Testis (tissue), 2 donors: ENCODE measurements at regions not wholly inside any gene's neighbourhood (a gene's known extent, or its start where the extent isn't known, plus 50 kb on each side); places are given as distances from the start of the nearest gene placed in this dataset.

Experiments used
- DNase-seq: peaks from one replicate; pipeline ENCODE4 v3.0.0-alpha.2; 2019
- H3K27ac ChIP-seq, 2 donors: fragments of 200-600 bp; sonication (generic); one replicate each; pipeline ENCODE4 v1.5.1; 2019
- H3K27me3 ChIP-seq: fragments of 200-600 bp; sonication (generic); one replicate; pipeline ENCODE4 v1.5.1; 2019
- H3K36me3 ChIP-seq: fragments of 200-600 bp; sonication (generic); one replicate; pipeline ENCODE4 v1.5.1; 2017; ENCODE audit warnings: low read depth; ENCODE audit errors: missing control alignments
- H3K4me1 ChIP-seq: fragments of 200-600 bp; sonication (generic); one replicate; pipeline ENCODE4 v1.5.1; 2019
- H3K4me3 ChIP-seq, 2 donors: fragments of 200-600 bp; sonication (generic); one replicate each; pipeline ENCODE4 v1.5.1; 2017 to 2019
- H3K9me3 ChIP-seq: fragments of 200-600 bp; sonication (generic); one replicate; pipeline ENCODE4 v1.5.1; 2017
- CTCF ChIP-seq, 3 experiments: fragments of 450-650 bp in 2 of 3; fragments of 200-600 bp in 1 of 3; sonication (generic) in 1 of 3; IDR thresholded peaks; one replicate each; pipeline ENCODE4 v1.5.1; 2016 to 2019; ENCODE audit warnings: antibody characterized with exemption in 3 of 3, mild to moderate bottlenecking in 2 of 3, moderate library complexity in 1 of 3
- POLR2A ChIP-seq: fragments of 450-650 bp; IDR thresholded peaks from one replicate; pipeline ENCODE4 v1.6.1; 2017; ENCODE audit warnings: antibody characterized with exemption, mild to moderate bottlenecking, moderate library complexity
- whole genome bisulfite sequencing, 2 donors: methylation state at CpG; one replicate each; pipeline ENCODE4 v1.1.5; 2018; 5-methylcytosine and 5-hydroxymethylcytosine counted together
- intact Hi-C: fragments of 100-400 bp; cut with DNase I; formaldehyde crosslinking; loops from one replicate; pipeline ENCODE4 v1.15.1; 2023; ENCODE audit warnings: low total_unique reads

DNA sequence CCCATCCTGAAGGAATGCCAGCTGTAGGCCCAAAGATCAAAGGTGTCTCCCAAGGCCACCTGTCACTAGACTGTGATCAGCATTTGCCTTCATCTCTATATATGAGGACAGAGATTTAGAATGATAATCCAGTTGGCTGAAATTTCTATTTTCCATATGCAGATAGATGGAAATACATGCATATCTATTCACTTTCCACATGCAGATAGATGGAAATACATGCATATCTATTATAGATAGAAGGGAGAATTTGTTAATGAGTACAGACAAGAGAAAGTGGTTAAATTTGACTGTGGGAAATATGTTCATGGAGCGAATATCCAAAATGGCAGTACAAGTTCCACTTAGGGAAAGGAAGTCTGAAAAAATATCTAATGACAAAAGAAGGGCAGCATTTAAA, 762.2 kb downstream of the NLGN4Y start:
- no peaks in the 10 kb centered on the region for H3K27me3 ChIP-seq
- TF ChIP-seq POLR2A, result no peak
- TF ChIP-seq CTCF (IDR thresholded peaks at IDR 0.05), result no peak

DNA sequence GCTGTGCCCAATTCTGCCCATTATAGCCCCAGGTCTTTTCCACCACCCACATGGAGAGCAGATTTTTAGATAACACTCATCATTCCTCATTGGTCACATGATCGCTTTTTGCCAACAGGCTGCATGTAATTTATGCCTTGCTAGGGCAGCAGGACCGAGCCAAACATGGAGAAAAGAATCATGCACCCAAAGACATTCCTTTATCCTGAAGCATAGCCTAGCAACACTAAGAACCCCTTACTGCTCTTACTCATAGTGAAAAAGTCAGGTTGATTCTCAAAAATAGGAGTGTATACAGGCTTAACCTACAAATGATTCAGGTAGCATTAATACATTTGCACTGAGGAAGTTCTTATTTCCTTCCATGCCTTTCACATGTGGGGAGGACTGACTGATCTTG, 765.5 kb downstream of the NLGN4Y start:
- intact Hi-C loops, result no loop called here
- H3K27me3 ChIP-seq, result no peaks in the 10 kb centered on the region
- H3K4me3 ChIP-seq, result no peak overlapping the region
- H3K36me3 ChIP-seq, result no peaks in the 10 kb centered on the region
- 78% methylated on average over 2 of the region's 2 CpGs; no CpG with 5 or more reads in 1 of the 2 donors for WGBS, 2 donors
- H3K4me1 ChIP-seq, result no peaks in the 10 kb centered on the region
- H3K27ac ChIP-seq, result no peak overlapping the region
- TF ChIP-seq POLR2A (no peak), CTCF (IDR thresholded peaks at IDR 0.05) (no peak)
- no peaks in the 10 kb centered on the region for H3K9me3 ChIP-seq
- DNase-seq, result no peak

More for the DNA sequence above, 762.2 kb downstream of the NLGN4Y start:
- Histone ChIP-seq H3K27ac (no peak overlapping the region), H3K4me3 (no peak overlapping the region), H3K9me3 (no peaks in the 10 kb centered on the region), H3K36me3 (no peaks in the 10 kb centered on the region), H3K4me1 (no peaks in the 10 kb centered on the region)
- WGBS, 2 donors, result 88 to 100% methylated on average over 1 of the region's 1 CpG
- DNase-seq, result no peak
- intact Hi-C loops, result no loop called here

DNA sequence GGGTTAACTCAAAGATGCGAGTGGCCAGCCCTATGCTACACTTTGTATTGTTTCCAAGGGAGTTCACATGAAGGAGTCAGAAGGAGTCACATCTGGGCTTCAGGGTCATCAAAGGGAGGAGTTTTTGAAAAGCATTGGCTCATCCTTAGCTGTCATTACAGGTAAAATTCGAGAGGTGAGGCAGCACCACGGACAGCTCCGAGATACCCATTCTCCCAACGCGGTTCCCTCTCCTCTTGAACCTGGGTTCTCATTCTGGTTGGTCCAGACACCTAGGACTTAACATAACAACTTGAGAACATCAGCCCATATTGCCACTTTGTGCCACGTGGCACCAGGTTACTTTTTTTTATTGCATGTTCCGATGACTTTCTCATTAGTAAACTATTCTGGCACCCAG, 768.6 kb downstream of the NLGN4Y start:
- Histone ChIP-seq H3K4me3 (no peak overlapping the region), H3K9me3 (no peaks in the 10 kb centered on the region), H3K27ac (no peak overlapping the region), H3K27me3 (no peaks in the 10 kb centered on the region), H3K36me3 (no peaks in the 10 kb centered on the region), H3K4me1 (no peaks in the 10 kb centered on the region)
- no peak for DNase-seq
- TF ChIP-seq POLR2A (no peak), CTCF (IDR thresholded peaks at IDR 0.05) (no peak)
- intact Hi-C loops, result no loop called here
- 33 to 50% methylated on average over 8 of the region's 8 CpGs for WGBS, 2 donors

GRCh38 chrY:15301879-15302278, 777.5 kb downstream of the NLGN4Y start:
- no peaks in the 10 kb centered on the region for H3K9me3 ChIP-seq
- H3K36me3 ChIP-seq, result no peaks in the 10 kb centered on the region
- WGBS, 2 donors, result 70% methylated on average over 3 of the region's 3 CpGs
- no peak for DNase-seq
- H3K27ac ChIP-seq, result no peak overlapping the region
- no peaks in the 10 kb centered on the region for H3K27me3 ChIP-seq
- TF ChIP-seq POLR2A (no peak), CTCF (IDR thresholded peaks at IDR 0.05) (no peak)
- intact Hi-C loops, result no loop called here
- H3K4me1 ChIP-seq, result no peaks in the 10 kb centered on the region
- no peak overlapping the region for H3K4me3 ChIP-seq

DNA sequence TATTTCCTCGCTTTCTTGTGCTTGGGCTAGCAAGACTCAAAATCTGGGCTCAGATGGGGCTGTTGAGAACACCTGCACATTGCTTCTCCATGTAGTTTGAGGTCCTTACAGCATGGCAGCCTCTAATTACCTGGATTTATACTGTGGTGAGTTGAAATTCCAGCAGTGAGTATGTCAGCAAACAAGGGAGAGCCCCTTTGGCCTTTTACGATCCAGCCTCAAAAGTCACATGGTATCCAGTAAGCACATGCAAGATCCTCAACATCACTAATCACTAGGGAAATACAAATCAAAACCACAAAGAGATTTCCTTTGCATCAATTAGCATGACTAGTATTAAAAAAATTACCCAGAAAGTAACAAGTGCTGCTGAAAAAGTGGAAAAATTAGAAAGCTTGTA, 787.8 kb downstream of the NLGN4Y start:
- intact Hi-C loops, result no loop called here
- no peak overlapping the region for H3K27ac ChIP-seq
- no peak overlapping the region for H3K4me3 ChIP-seq
- no peak for TF ChIP-seq CTCF (IDR thresholded peaks at IDR 0.05)
- no peak for TF ChIP-seq POLR2A
- no peaks in the 10 kb centered on the region for H3K9me3 ChIP-seq
- DNase-seq, result no peak
- no peaks in the 10 kb centered on the region for H3K36me3 ChIP-seq
- no peaks in the 10 kb centered on the region for H3K4me1 ChIP-seq
- no peaks in the 10 kb centered on the region for H3K27me3 ChIP-seq
- 92 to 95% methylated on average over 2 of the region's 2 CpGs for WGBS, 2 donors
